GM23338 (cell line): ENCODE measurements at regions not wholly inside any gene's neighbourhood (a gene's known extent, or its start where the extent isn't known, plus 50 kb on each side); places are given as distances from the start of the nearest gene placed in this dataset.

Experiments used
- ATAC-seq: fragments of 200-7000 bp; cut with Tn5 transposase; 3 replicates; pipeline ENCODE4 v1.9.1; 2020
- DNase-seq: peaks from one replicate; pipeline ENCODE4 v3.0.0-alpha.2; 2015; ENCODE audit warnings: low spot score
- H2AFZ ChIP-seq: fragments of 200-600 bp; sonication (generic); 2 replicates; pipeline ENCODE4 v1.8.0; 2016; ENCODE audit warnings: antibody characterized with exemption, mild to moderate bottlenecking, moderate library complexity
- H3F3A ChIP-seq: fragments of 200-600 bp; sonication (generic); replicated peaks from 2 replicates; pipeline ENCODE4 v1.8.0; 2017; ENCODE audit warnings: antibody characterized with exemption, mixed run types, low read depth
- H3K27ac ChIP-seq: fragments of 200-600 bp; sonication (generic); 2 replicates; pipeline ENCODE4 v1.6.1; 2016; ENCODE audit warnings: low read depth
- H3K27me3 ChIP-seq: fragments of 200-600 bp; sonication (generic); 2 replicates; pipeline ENCODE4 v1.8.0; 2016; ENCODE audit warnings: mild to moderate bottlenecking, mixed run types, moderate library complexity; ENCODE audit not compliant: insufficient read depth
- H3K36me3 ChIP-seq: fragments of 200-600 bp; sonication (generic); 2 replicates; pipeline ENCODE4 v1.8.0; 2016; ENCODE audit warnings: mild to moderate bottlenecking; ENCODE audit not compliant: insufficient read depth
- H3K4me1 ChIP-seq: fragments of 200-600 bp; sonication (generic); 2 replicates; pipeline ENCODE4 v1.8.0; 2016; ENCODE audit warnings: mild to moderate bottlenecking, moderate library complexity; ENCODE audit not compliant: insufficient read depth
- H3K4me2 ChIP-seq: fragments of 200-600 bp; sonication (generic); 2 replicates; pipeline ENCODE4 v1.7.1; 2017; ENCODE audit warnings: mixed run types
- H3K4me3 ChIP-seq: fragments of 200-600 bp; sonication (generic); 2 replicates; pipeline ENCODE4 v1.6.1; 2016; ENCODE audit warnings: mixed run types
- H3K79me2 ChIP-seq: fragments of 200-600 bp; sonication (generic); replicated peaks from 2 replicates; pipeline ENCODE4 v1.8.0; 2017; ENCODE audit warnings: mild to moderate bottlenecking; ENCODE audit not compliant: insufficient read depth
- H3K9me2 ChIP-seq: fragments of 200-600 bp; sonication (generic); 2 replicates; pipeline ENCODE4 v1.8.0; 2017; ENCODE audit not compliant: insufficient read depth
- H4K20me1 ChIP-seq: fragments of 200-600 bp; sonication (generic); replicated peaks from 2 replicates; pipeline ENCODE4 v1.8.0; 2017; ENCODE audit warnings: mild to moderate bottlenecking; ENCODE audit not compliant: insufficient read depth
- H3K27ac Mint-ChIP-seq: 2 replicates; pipeline ENCODE4 v1.8.0; 2020; ENCODE audit warnings: inconsistent platforms, mild to moderate bottlenecking, moderate library complexity, mixed read lengths
- H3K27me3 Mint-ChIP-seq: 3 replicates; pipeline ENCODE4 v1.8.0; 2022; ENCODE audit warnings: low read depth, mild to moderate bottlenecking, moderate library complexity, mixed read lengths, inconsistent platforms; ENCODE audit not compliant: insufficient read depth, poor library complexity
- H3K36me3 Mint-ChIP-seq: 3 replicates; pipeline ENCODE4 v1.8.0; 2021; ENCODE audit warnings: low read depth, mild to moderate bottlenecking, inconsistent platforms, moderate library complexity, mixed read lengths
- H3K4me1 Mint-ChIP-seq: 3 replicates; pipeline ENCODE4 v1.8.0; 2020; ENCODE audit warnings: mild to moderate bottlenecking, inconsistent platforms, mixed read lengths
- H3K4me3 Mint-ChIP-seq: 3 replicates; pipeline ENCODE4 v1.8.0; 2021; ENCODE audit warnings: moderate library complexity, mild to moderate bottlenecking, inconsistent platforms, mixed read lengths
- H3K9me3 Mint-ChIP-seq: 3 replicates; pipeline ENCODE4 v1.8.0; 2020; ENCODE audit warnings: moderate library complexity, mild to moderate bottlenecking, inconsistent platforms, mixed read lengths
- EZH2 ChIP-seq: fragments of 200-600 bp; sonication (generic); IDR thresholded peaks from one replicate; pipeline ENCODE4 v1.8.0; 2017; ENCODE audit warnings: antibody characterized with exemption, mild to moderate bottlenecking, low read depth; ENCODE audit not compliant: unreplicated experiment
- NANOG ChIP-seq: IDR thresholded peaks from 2 replicates; pipeline ENCODE4 v1.6.1; 2016; ENCODE audit warnings: antibody characterized with exemption, borderline replicate concordance
- POLR2AphosphoS5 ChIP-seq: IDR thresholded peaks from 2 replicates; pipeline ENCODE4 v1.6.1; 2016; ENCODE audit warnings: antibody characterized with exemption, low read depth
- ZNF114 ChIP-seq: fragments of 250-450 bp; sonication (Bioruptor Pico); IDR thresholded peaks from 2 replicates; pipeline ENCODE4 v1.5.0; 2020; ENCODE audit warnings: mild to moderate bottlenecking, moderate library complexity
- TF ChIP-seq, protein P1 (sequence below): fragments of 250-450 bp; sonication (Bioruptor Pico); IDR thresholded peaks from 2 replicates; pipeline ENCODE4 v1.5.0; 2020; ENCODE audit warnings: mild to moderate bottlenecking, moderate library complexity
- TF ChIP-seq, protein P2 (sequence below): IDR thresholded peaks from 2 replicates; pipeline ENCODE4 v1.6.1; 2016; ENCODE audit warnings: antibody characterized with exemption

DNA sequence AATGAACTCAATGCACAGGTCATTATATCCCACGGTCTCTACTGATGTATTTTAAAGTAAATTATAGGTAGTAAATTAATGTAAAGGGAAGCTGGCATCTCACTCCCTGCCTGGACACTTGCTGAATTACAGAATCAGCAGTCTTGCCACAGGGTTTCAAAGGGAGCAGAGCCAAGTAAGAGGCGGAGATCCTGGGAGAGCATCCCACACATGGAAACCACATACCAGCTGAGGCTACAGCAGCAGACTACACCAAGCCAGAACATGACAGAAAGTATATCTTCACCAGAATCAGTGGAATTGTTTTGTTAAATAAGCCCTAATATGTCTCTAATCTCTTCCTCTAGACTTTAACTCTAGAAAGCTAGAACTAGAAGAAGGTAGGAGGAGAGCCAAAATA, 1689.2 kb upstream of the WWC1 start (continued):
- TF ChIP-seq, protein P1, sequence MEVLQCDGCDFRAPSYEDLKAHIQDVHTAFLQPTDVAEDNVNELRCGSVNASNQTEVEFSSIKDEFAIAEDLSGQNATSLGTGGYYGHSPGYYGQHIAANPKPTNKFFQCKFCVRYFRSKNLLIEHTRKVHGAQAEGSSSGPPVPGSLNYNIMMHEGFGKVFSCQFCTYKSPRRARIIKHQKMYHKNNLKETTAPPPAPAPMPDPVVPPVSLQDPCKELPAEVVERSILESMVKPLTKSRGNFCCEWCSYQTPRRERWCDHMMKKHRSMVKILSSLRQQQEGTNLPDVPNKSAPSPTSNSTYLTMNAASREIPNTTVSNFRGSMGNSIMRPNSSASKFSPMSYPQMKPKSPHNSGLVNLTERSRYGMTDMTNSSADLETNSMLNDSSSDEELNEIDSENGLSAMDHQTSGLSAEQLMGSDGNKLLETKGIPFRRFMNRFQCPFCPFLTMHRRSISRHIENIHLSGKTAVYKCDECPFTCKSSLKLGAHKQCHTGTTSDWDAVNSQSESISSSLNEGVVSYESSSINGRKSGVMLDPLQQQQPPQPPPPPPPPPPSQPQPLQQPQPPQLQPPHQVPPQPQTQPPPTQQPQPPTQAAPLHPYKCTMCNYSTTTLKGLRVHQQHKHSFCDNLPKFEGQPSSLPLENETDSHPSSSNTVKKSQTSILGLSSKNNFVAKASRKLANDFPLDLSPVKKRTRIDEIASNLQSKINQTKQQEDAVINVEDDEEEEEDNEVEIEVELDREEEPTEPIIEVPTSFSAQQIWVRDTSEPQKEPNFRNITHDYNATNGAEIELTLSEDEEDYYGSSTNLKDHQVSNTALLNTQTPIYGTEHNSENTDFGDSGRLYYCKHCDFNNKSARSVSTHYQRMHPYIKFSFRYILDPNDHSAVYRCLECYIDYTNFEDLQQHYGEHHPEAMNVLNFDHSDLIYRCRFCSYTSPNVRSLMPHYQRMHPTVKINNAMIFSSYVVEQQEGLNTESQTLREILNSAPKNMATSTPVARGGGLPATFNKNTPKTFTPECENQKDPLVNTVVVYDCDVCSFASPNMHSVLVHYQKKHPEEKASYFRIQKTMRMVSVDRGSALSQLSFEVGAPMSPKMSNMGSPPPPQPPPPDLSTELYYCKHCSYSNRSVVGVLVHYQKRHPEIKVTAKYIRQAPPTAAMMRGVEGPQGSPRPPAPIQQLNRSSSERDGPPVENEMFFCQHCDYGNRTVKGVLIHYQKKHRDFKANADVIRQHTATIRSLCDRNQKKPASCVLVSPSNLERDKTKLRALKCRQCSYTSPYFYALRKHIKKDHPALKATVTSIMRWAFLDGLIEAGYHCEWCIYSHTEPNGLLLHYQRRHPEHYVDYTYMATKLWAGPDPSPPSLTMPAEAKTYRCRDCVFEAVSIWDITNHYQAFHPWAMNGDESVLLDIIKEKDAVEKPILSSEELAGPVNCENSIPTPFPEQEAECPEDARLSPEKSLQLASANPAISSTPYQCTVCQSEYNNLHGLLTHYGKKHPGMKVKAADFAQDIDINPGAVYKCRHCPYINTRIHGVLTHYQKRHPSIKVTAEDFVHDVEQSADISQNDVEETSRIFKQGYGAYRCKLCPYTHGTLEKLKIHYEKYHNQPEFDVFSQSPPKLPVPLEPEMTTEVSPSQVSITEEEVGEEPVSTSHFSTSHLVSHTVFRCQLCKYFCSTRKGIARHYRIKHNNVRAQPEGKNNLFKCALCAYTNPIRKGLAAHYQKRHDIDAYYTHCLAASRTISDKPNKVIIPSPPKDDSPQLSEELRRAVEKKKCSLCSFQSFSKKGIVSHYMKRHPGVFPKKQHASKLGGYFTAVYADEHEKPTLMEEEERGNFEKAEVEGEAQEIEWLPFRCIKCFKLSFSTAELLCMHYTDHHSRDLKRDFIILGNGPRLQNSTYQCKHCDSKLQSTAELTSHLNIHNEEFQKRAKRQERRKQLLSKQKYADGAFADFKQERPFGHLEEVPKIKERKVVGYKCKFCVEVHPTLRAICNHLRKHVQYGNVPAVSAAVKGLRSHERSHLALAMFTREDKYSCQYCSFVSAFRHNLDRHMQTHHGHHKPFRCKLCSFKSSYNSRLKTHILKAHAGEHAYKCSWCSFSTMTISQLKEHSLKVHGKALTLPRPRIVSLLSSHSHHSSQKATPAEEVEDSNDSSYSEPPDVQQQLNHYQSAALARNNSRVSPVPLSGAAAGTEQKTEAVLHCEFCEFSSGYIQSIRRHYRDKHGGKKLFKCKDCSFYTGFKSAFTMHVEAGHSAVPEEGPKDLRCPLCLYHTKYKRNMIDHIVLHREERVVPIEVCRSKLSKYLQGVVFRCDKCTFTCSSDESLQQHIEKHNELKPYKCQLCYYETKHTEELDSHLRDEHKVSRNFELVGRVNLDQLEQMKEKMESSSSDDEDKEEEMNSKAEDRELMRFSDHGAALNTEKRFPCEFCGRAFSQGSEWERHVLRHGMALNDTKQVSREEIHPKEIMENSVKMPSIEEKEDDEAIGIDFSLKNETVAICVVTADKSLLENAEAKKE, result no peak

DNA sequence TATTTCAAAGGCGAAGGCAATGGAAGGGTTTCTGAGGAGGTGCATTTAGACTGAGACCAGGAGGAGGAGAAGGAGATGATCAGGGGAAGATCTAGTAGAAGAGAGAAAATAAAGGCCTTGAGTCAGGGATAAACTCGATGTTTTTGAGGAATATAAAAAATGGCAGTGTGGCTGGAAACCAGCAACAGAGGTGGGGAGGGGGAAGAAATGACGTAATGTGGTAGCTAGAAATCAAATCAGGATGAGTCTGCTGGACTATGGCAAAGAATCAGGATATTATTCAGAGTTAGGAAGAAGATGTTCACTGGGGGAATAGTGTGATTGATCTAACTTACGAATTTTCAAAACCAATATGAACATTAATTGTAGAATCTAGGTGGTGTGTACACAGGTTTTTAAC, 1673.9 kb upstream of the WWC1 start:
- H3K27me3 ChIP-seq, result no peaks in the 10 kb centered on the region
- no peaks in the 10 kb centered on the region for H3F3A ChIP-seq
- Mint-ChIP-seq H3K27me3 (no peaks in the 10 kb centered on the region), H3K9me3 (no peaks in the 10 kb centered on the region), H3K4me1 (peaks cover 8% of the 10 kb centered on the region), H3K36me3 (0 out of 3 replicates have a peak, but pooled peaks cover 4% of the 10 kb centered on the region), H3K4me3 (no peak overlapping the region), H3K27ac (no peak overlapping the region)
- TF ChIP-seq ZNF114 (CRISPR knock-in tag) (no peak), POLR2AphosphoS5 (no peak), NANOG (no peak), EZH2 (no peak)
- TF ChIP-seq, protein P1, result no peak
- TF ChIP-seq, protein P2, sequence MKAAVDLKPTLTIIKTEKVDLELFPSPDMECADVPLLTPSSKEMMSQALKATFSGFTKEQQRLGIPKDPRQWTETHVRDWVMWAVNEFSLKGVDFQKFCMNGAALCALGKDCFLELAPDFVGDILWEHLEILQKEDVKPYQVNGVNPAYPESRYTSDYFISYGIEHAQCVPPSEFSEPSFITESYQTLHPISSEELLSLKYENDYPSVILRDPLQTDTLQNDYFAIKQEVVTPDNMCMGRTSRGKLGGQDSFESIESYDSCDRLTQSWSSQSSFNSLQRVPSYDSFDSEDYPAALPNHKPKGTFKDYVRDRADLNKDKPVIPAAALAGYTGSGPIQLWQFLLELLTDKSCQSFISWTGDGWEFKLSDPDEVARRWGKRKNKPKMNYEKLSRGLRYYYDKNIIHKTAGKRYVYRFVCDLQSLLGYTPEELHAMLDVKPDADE, result no peak
- H2AFZ ChIP-seq, result no peak overlapping the region
- H3K4me3 ChIP-seq, result no peak overlapping the region
- DNase-seq (no peak), ATAC-seq (no peak)
- no peak overlapping the region for H3K4me2 ChIP-seq
- no peaks in the 10 kb centered on the region for H3K79me2 ChIP-seq
- peaks cover 11% of the 10 kb centered on the region for H3K4me1 ChIP-seq
- H3K27ac ChIP-seq, result no peak overlapping the region
- no peaks in the 10 kb centered on the region for H3K36me3 ChIP-seq
- no peaks in the 10 kb centered on the region for H3K9me2 ChIP-seq
- H4K20me1 ChIP-seq, result no peaks in the 10 kb centered on the region
